ENCODE measurements at regions not wholly inside any gene's neighbourhood (a gene's known extent, or its start where the extent isn't known, plus 50 kb on each side); places are given as distances from the start of the nearest gene placed in this dataset.

- no peak for TF ChIP-seq EZH2 (IDR thresholded peaks at IDR 0.05; ENCODE audit: low read depth, unreplicated experiment)
- TF ChIP-seq CTCF (conservative IDR thresholded peaks at IDR 0.05; ENCODE audit: low read depth in 2 of 2): no peak
- no peak for TF ChIP-seq ZNF462 (CRISPR knock-in tag; IDR thresholded peaks at IDR 0.05)
- no peak for TF ChIP-seq EZH2phosphoT487 (IDR thresholded peaks at IDR 0.05; ENCODE audit: unreplicated experiment)
- TF ChIP-seq NANOG (IDR thresholded peaks at IDR 0.05; ENCODE audit: borderline replicate concordance): no peak
- no peak for TF ChIP-seq REST (IDR thresholded peaks at IDR 0.05; ENCODE audit: unreplicated experiment)
- no peak for TF ChIP-seq POLR2AphosphoS5 (IDR thresholded peaks at IDR 0.05; ENCODE audit: low read depth)
- TF ChIP-seq ETS1 (IDR thresholded peaks at IDR 0.05): no peak
- TF ChIP-seq JUNB (IDR thresholded peaks at IDR 0.05; ENCODE audit: unreplicated experiment): no peak
- no peak for TF ChIP-seq CREB1 (CRISPR knock-in tag; IDR thresholded peaks at IDR 0.05; ENCODE audit: low read depth)
Measured at GRCh38 chr20:55714082-55714481, 291.2 kb downstream of the CBLN4 start.

Measured in GM23338 (cell line).